ENCODE measurements at regions not wholly inside any gene's neighbourhood (a gene's known extent, or its start where the extent isn't known, plus 50 kb on each side); places are given as distances from the start of the nearest gene placed in this dataset.

- TF ChIP-seq, protein P1, sequence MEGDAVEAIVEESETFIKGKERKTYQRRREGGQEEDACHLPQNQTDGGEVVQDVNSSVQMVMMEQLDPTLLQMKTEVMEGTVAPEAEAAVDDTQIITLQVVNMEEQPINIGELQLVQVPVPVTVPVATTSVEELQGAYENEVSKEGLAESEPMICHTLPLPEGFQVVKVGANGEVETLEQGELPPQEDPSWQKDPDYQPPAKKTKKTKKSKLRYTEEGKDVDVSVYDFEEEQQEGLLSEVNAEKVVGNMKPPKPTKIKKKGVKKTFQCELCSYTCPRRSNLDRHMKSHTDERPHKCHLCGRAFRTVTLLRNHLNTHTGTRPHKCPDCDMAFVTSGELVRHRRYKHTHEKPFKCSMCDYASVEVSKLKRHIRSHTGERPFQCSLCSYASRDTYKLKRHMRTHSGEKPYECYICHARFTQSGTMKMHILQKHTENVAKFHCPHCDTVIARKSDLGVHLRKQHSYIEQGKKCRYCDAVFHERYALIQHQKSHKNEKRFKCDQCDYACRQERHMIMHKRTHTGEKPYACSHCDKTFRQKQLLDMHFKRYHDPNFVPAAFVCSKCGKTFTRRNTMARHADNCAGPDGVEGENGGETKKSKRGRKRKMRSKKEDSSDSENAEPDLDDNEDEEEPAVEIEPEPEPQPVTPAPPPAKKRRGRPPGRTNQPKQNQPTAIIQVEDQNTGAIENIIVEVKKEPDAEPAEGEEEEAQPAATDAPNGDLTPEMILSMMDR (IDR thresholded peaks at IDR 0.05), result no peak
- TF ChIP-seq POLR2A (IDR thresholded peaks at IDR 0.05), result no peak
These were observed 61.9 kb upstream of the RASGRP1 start for GRCh38 chr15:38626443-38627050.
